IPS-NIHi7 (cell line): ENCODE measurements at regions not wholly inside any gene's neighbourhood (a gene's known extent, or its start where the extent isn't known, plus 50 kb on each side); places are given as distances from the start of the nearest gene placed in this dataset.
"Not testable (repeated sequence)": the region's sequence is repeated elsewhere in the genome, so short reads cannot be mapped to it uniquely, and the experiment has no call there.

Experiments
- DNase-seq: peaks from one replicate; pipeline ENCODE4 v3.0.0; 2012; ENCODE audit warnings: mixed read lengths; ENCODE audit errors: extremely low spot score

- not testable (repeated sequence) for DNase-seq
These were observed 664.6 kb upstream of the DPPA4 start for GRCh38 chr3:110001905-110002304.

DNA sequence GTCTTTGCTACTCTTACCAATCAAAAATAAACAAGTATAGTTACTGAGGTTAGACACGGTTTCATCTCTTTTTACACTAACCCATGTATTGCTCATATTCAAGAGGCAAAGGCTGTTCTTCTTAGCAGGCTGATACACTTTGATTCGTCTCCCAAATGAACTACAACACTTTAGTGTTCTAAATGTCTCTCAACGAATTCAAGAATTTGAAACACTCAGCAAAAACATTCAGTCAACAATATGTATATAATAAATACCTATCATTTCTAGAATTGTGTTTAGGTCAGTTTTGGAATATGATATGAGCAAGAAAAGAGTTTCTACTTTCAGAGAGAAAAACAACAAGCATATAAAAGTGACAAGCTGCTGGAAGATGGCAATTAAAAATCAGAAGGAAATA lies 669.6 kb upstream of the DPPA4 start:
- DNase-seq = no peak

DNA sequence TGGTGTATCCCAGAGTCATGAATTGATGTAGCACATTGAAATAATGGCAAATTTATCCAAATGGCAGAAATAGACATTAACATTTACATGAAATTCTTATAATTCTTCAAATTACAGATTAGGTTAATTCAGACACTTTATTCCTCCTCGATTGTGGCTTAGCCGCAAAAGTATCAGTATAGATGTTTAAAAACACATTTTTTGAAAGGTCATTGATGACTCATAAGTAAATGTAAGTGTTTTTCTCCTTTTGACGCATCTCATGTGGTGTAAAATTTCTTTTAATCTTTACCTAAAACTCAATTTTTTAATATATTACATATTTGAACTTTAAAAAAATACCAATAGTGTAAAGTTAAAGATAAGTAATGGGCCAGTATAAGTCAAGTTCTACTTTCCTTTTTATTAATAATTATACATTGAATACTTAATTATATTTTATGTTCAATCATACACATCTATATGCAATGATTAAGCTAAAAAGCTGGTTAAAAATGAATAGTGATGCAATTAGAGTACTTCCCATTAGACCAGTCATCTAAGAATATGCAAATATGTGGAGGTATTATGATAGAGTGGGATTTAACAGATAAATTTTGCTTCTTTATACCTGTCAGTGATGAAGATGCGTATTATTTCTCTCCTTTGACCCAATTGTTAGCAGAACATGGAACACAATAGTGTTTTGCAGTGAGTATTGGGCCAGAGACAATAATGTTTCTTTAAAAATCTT lies 678.1 kb upstream of the DPPA4 start:
- DNase-seq = no peak

DNA sequence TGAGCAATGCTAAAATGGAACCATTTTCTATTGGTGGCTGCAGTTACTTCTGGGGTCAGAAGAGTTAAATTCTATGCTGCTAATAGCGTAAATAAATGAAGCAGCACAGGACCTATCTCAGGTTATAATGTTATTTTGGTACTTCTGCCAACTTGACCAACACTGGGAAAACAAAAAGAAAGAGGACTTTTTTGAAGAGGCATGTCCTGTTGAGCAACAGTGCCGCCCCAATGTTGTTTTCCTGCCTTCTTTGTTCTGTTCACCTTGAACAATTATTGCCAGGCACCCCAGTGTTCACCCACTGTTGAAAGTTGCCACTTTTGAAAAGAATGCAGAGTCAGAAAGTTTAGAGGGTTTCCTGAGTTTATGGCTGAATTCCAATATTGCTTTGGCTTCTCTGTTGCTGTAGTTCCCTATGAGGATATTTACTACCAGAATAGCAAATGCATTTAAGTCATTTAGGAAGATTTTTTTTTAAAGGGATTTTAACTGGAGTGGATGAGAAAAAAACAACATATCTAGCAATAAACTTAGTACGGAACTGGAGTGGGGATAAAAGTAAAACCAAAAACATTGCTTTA lies 679.0 kb upstream of the DPPA4 start:
- DNase-seq = no peak

DNA sequence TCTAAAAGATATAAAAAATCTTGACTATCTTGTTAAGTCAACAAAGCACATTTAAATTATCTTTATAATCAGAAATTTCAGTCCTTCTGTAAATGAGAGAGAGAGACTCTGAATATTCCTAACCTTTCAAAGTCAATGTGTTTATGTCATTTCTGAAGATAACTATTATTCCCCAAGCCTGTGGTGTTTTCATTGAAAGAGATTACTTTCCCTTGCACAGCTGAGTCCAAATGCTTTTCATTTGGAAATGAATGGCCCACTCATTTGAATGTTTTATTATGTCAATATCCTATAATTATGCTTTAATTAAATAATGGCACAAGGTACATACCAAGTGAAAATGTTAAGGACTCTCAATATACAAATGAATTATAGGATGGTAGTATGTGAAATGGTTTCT lies 680.0 kb upstream of the DPPA4 start:
- DNase-seq = no peak

DNA sequence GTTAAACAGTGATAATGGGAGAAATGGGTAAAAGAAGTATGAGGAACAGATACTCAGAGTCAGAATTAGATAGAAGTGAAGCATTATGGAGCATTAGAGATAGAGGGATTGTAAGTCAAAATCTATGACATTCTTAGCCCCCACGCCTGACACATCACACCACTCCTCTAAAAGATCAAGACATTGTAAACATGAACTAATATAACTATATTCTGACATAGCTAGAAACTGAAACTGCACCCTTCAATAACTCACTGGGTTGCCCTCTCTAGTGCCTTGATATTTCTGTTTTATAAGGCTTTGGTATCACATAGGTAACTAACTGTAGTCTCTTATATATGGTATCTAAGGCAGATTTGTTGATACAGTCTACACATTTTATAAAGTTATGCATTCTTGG lies 684.3 kb upstream of the DPPA4 start:
- DNase-seq = no peak

GRCh38 chr3:110023022-110023421 lies 685.7 kb upstream of the DPPA4 start:
- DNase-seq = not testable (repeated sequence)

DNA sequence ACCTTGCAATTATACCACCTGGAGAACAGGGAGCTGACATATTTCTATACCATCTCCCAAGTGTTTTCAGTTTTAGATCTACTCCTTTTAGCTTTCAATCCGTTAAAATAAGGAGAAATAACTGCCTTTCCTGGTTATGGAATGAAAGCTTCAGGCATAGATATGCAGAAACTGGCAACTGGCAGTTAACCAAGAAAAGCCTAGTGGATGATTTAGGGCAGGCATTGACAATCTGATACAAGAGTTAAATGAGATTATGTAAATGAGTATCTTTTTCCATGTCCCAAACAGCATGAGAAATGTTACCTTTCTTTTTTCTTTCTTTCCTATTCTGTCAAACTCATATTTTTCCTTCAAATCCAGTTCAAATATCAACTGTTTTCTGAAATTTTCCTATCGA lies 689.1 kb upstream of the DPPA4 start:
- DNase-seq = no peak

- no peak for DNase-seq
These were observed 690.2 kb upstream of the DPPA4 start for GRCh38 chr3:110027446-110028080.

DNA sequence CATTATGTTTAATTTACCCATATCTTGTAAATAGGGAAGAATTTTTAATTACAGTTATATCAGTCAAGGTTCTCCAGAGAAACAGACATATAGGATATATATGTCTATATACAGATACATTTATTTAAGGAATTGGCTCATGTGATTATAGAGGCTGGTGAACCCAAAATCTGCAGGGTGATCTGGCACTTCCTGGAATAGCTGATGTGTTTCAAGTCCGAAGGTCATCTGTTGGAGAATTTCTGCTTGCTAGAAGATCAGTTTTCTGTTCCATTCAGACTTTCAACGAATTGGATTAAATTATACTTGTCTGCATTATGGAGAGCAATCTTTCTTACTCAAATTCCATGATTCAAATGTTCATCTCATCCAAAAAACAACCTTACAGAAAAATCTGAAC lies 694.6 kb upstream of the DPPA4 start:
- DNase-seq = no peak

DNA sequence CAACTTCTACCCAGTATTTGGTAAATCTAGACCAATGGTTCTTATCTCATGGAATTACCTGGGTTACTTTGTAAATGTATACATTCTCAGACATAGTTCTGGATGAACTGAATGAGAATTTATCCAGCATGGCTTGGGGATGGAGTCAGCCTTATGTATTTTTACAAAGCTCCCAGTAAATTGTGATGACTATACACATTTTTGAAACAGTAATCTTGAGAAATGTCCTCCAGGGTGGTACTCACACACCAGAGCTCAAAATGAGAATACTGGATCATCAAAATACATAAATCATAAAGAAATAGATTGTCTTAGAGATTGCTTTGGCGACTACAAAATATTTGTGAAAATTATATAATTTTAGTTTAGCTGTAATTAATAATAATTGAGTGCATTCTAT lies 722.1 kb upstream of the DPPA4 start:
- no peak for DNase-seq

- no peak for DNase-seq
These were observed 725.4 kb upstream of the DPPA4 start for GRCh38 chr3:110062716-110063115.

DNA sequence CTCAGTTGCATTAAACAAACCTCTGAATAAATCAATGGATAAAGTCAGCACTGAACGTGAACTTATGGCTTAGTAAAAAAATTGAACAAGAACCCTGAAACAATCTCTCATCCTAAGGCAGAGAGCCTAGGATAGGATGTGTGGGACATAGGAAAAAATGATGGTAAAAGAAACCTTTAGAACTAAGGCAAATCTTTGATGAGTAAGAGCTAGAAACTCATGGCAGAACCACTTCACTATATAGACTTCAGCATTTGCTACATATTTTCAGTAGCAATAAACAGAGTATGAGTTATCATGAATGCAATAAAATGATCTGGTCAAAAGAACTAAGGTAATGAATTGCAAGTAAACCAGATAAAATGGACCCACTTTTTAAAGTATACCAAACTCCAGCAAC lies 725.8 kb upstream of the DPPA4 start:
- no peak for DNase-seq

DNA sequence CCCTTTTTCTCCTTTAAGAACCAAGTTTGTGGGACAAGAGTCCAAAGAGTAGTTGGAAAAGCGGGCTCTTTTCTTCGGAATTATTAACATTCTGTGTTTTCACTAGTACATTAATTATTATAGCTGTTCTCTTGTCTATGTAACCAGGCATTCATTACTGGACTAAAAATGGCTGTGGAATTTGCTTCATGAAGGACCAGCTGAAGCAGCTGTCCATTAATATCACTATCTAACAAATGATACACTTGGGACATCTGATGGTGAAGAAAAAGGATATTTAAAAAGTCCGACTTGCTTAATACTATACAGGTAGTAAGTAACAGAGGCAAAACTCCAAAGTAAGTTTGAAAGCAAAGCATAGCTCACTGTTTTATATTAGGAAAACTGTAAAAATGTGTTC lies 728.9 kb upstream of the DPPA4 start:
- DNase-seq = no peak

DNA sequence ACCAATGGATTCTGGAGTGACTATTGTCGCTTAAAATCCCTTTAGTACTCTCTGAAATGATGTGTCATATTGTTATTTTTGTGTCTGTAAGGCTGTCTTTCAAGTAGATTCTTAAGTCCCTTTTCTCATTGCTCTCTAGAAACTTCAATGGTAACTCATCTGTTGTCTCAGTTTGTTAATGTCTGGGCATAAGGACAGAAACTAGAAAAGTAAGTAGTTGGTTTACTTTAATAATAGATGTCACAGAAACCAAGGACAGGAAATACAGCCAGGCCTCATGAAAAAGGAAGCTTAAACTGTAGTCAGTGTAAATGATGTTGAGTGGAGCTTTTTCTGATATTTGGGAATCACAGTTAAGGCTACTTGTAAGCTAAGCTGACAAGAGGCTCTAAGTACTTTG lies 730.2 kb upstream of the DPPA4 start:
- no peak for DNase-seq

GRCh38 chr3:110069761-110070160 lies 732.4 kb upstream of the DPPA4 start:
- no peak for DNase-seq

DNA sequence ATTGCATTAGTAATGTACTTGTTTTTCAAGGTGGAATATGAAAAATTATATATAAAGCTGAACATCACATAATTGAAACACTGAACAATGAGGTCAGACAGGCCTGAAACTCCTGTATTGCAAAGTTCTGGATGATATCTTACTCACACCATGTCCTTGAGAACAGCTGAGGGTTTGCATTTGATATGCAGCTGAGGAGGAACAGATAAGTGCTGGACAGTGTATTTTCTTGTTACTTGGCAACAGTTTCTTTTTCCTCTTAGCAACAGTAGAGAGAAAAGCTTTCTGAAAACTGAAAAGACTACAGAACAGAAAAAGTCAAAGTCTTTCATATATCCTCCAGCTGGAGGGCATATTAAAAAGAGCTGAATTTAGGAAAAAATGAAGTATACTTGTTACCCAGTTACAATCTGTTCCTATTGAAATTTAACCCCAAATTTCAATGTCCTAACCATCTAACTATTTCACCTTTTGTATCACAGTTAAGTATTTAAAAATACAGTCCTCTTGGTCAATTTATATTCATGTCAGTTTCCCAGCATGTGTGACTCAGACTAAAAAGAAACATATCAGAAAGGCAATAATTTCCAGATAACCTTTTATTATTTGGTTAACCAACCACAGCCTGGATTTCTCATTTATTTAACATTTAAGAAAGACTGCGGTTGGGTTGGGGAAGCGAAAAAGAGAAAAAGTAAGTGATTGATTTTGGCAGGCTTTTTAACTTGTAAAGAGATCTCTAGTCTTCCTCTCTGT lies 733.0 kb upstream of the DPPA4 start:
- no peak for DNase-seq

- DNase-seq = no peak
These were observed 736.7 kb upstream of the DPPA4 start for GRCh38 chr3:110074095-110074494.

DNA sequence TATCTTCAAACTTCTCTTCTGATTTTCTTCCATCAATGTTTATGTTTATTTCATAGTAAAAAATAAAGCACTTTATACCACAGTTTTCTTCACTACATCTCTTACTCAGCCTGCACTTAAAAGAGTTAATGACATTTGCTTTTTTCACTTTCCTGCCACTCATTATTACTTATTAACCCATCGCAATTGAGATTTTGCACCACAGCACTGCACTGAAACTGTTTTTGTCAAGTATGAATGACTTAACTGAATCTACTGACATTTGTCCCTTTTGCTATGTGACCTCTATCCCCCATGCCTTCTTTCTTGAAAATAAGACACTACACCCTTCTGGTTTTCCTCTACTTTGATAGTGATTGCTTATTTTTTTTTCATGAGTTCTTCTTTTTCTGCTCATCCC lies 739.7 kb upstream of the DPPA4 start:
- no peak for DNase-seq

- no peak for DNase-seq
These were observed 756.1 kb upstream of the DPPA4 start for GRCh38 chr3:110093411-110093810.

- no peak for DNase-seq
These were observed 756.6 kb upstream of the DPPA4 start for GRCh38 chr3:110093812-110094401.

DNA sequence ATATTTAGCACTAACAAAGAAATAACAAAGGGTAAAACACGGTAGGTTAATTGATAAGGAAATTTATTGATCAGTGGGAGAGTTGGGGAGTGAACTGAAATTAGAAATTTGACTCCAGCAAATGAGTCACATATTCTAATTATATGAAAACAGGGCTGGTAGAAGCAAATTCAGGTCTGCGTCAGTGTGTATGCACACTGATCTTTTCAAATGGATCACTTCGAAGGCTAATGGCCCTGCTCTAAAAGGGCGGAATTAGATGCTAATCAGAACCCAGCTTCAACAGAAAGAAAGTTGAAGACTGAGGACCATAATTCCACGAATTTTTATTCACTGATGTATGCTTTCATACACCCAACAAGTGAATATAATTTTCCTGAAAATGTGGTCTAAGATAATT lies 762.4 kb upstream of the DPPA4 start:
- no peak for DNase-seq
